GM20431 (cell line): ENCODE measurements at regions not wholly inside any gene's neighbourhood (a gene's known extent, or its start where the extent isn't known, plus 50 kb on each side); places are given as distances from the start of the nearest gene placed in this dataset.

Experiments
- in situ Hi-C: fragments of 300-500 bp; cut with MseI, MboI; formaldehyde crosslinking; loops from one replicate; pipeline ENCODE4 v1.15.0; 2020; ENCODE audit warnings: low sequenced_read_pairs; ENCODE audit not compliant: unreplicated experiment

- in situ Hi-C loops = loop anchor here (25.0 kb wide), 1 partner anchor 667 kb away; the partner anchor contains the start of gene PLK2
Measured at GRCh38 chr5:57795203-57795602, 312.6 kb upstream of the ACTBL2 start.

GRCh38 chr5:57791875-57792274, 309.3 kb upstream of the ACTBL2 start:
- in situ Hi-C loops = loop anchor here (25.0 kb wide), 1 partner anchor 670 kb away; the partner anchor contains the start of gene PLK2

GRCh38 chr5:57785946-57786345, 303.3 kb upstream of the ACTBL2 start:
- in situ Hi-C loops = loop anchor here (25.0 kb wide), 1 partner anchor 676 kb away; the partner anchor contains the start of gene PLK2

GRCh38 chr5:57784121-57784520, 301.5 kb upstream of the ACTBL2 start:
- in situ Hi-C loops = loop anchor here (25.0 kb wide), 1 partner anchor 678 kb away; the partner anchor contains the start of gene PLK2

- in situ Hi-C loops = loop anchor here (25.0 kb wide), 1 partner anchor 679 kb away; the partner anchor contains the start of gene PLK2
Measured at GRCh38 chr5:57783693-57784092, 301.1 kb upstream of the ACTBL2 start.

- in situ Hi-C loops = loop anchor here (25.0 kb wide), 1 partner anchor 681 kb away; the partner anchor contains the start of gene PLK2
Measured at GRCh38 chr5:57780961-57781325, 298.3 kb upstream of the ACTBL2 start.

GRCh38 chr5:57780306-57780960, 297.8 kb upstream of the ACTBL2 start:
- in situ Hi-C loops = loop anchor here (25.0 kb wide), 1 partner anchor 682 kb away; the partner anchor contains the start of gene PLK2

GRCh38 chr5:57779383-57780223, 297.0 kb upstream of the ACTBL2 start:
- in situ Hi-C loops = loop anchor here (25.0 kb wide), 1 partner anchor 683 kb away; the partner anchor contains the start of gene PLK2

GRCh38 chr5:57778501-57779091, 296.0 kb upstream of the ACTBL2 start:
- in situ Hi-C loops = loop anchor here (25.0 kb wide), 1 partner anchor 684 kb away; the partner anchor contains the start of gene PLK2

- in situ Hi-C loops = loop anchor here (25.0 kb wide), 1 partner anchor 685 kb away; the partner anchor contains the start of gene PLK2
Measured at GRCh38 chr5:57777174-57777581, 294.6 kb upstream of the ACTBL2 start.

GRCh38 chr5:57776035-57776434, 293.4 kb upstream of the ACTBL2 start:
- in situ Hi-C loops = loop anchor here (25.0 kb wide), 1 partner anchor 686 kb away; the partner anchor contains the start of gene PLK2

- in situ Hi-C loops = loop anchor here (25.0 kb wide), 1 partner anchor 112 kb away; no protein-coding TSS in a partner anchor
Measured at GRCh38 chr5:57774439-57774838, 291.8 kb upstream of the ACTBL2 start.

- in situ Hi-C loops = loop anchor here (25.0 kb wide), 1 partner anchor 110 kb away; no protein-coding TSS in a partner anchor
Measured at GRCh38 chr5:57772512-57772911, 289.9 kb upstream of the ACTBL2 start.

GRCh38 chr5:57770039-57770438, 287.4 kb upstream of the ACTBL2 start:
- in situ Hi-C loops = loop anchor here (25.0 kb wide), 1 partner anchor 108 kb away; no protein-coding TSS in a partner anchor

GRCh38 chr5:57768745-57769144, 286.1 kb upstream of the ACTBL2 start:
- in situ Hi-C loops = loop anchor here (25.0 kb wide), 1 partner anchor 106 kb away; no protein-coding TSS in a partner anchor

GRCh38 chr5:57764479-57765089, 282.0 kb upstream of the ACTBL2 start:
- in situ Hi-C loops = loop anchor here (25.0 kb wide), 1 partner anchor 102 kb away; no protein-coding TSS in a partner anchor

GRCh38 chr5:57761513-57761912, 278.9 kb upstream of the ACTBL2 start:
- in situ Hi-C loops = loop anchor here (25.0 kb wide), 1 partner anchor 99 kb away; no protein-coding TSS in a partner anchor

- in situ Hi-C loops = loop anchor here (25.0 kb wide), 1 partner anchor 92 kb away; no protein-coding TSS in a partner anchor
Measured at GRCh38 chr5:57754616-57755015, 272.0 kb upstream of the ACTBL2 start.

- in situ Hi-C loops = loop anchor here (25.0 kb wide), 1 partner anchor 91 kb away; no protein-coding TSS in a partner anchor
Measured at GRCh38 chr5:57753446-57753845, 270.8 kb upstream of the ACTBL2 start.
